ENCODE measurements at regions not wholly inside any gene's neighbourhood (a gene's known extent, or its start where the extent isn't known, plus 50 kb on each side); places are given as distances from the start of the nearest gene placed in this dataset.

DNA sequence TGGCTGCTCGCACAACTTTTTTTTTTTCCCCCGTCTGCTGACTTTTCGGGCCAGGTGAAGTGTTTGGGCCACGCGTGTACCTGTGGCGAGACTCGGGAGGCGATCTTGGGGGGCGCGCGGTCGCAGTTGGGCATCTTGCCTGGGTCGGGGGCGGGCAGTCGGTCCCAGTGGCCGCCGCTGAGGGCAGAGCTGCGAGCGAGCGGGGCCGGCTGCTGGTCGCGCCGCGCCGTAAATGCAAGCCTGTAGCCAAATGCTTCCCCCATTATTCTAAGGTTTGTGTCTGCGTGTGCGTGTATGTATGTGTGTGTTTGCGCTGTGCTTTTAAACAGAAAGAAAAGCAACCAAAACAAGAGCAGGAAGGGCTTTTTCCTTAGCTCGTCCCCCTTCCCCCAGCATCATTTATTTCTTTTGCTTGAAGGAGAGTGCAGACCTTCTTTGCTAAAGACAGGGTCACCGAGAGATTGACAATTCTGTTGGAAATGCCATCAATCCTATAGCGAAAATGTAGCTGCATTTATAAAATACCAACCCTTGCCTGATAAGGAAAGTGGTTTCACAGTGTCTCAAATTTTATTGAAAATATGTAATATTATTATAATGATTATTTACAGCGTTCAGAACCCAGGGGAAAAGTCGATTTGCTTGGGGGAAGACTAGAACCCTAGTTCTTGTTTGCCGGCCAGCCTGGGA, 143.2 kb upstream of the ZNF536 start:
- H3K4me3 ChIP-seq = peak overlapping the region; percentile 40 to 69 (median 50)
- peaks cover 0 to 53% (median 13%) of the 10 kb centered on the region in 4 donors for H3K4me1 ChIP-seq
- no peak for TF ChIP-seq EP300 (IDR thresholded peaks at IDR 0.05)
- no peak for TF ChIP-seq POLR2A (IDR thresholded peaks at IDR 0.05)
- TF ChIP-seq CTCF (IDR thresholded peaks at IDR 0.05) = no peak
- H3K27me3 ChIP-seq = peaks cover 0 to 48% of the 10 kb centered on the region in 2 donors
- peak overlapping the region; percentile 67 to 95 (median 85) for H3K27ac ChIP-seq
- 5 to 6% methylated on average over 13 to 25 of the region's 35 CpGs for WGBS, 2 donors
- no peak for DNase-seq (ENCODE audit: low spot score in 2 of 2)
- H3K9me3 ChIP-seq = no peaks in the 10 kb centered on the region
- H3K36me3 ChIP-seq = no peaks in the 10 kb centered on the region

- Histone ChIP-seq H3K36me3 (no peaks in the 10 kb centered on the region), H3K4me3 (peak overlapping the region; percentile 40 to 69 (median 50)), H3K27me3 (peaks cover 0 to 41% of the 10 kb centered on the region in 2 donors), H3K9me3 (no peaks in the 10 kb centered on the region), H3K27ac (peak overlapping the region; percentile 67 to 95 (median 78)), H3K4me1 (peaks cover 0 to 47% (median 13%) of the 10 kb centered on the region in 4 donors)
- whole genome bisulfite sequencing, 2 donors = 29 to 39% methylated on average over 14 of the region's 14 CpGs
- DNase-seq (ENCODE audit: low spot score in 2 of 2) = no peak
- TF ChIP-seq CTCF (IDR thresholded peaks at IDR 0.05) (no peak), EP300 (IDR thresholded peaks at IDR 0.05) (no peak), POLR2A (IDR thresholded peaks at IDR 0.05) (no peak)
Measured at GRCh38 chr19:30229525-30230174, 142.5 kb upstream of the ZNF536 start.

GRCh38 chr19:30231408-30232318, 140.5 kb upstream of the ZNF536 start:
- Histone ChIP-seq H3K4me1 (peaks cover 0 to 39% (median 7%) of the 10 kb centered on the region in 4 donors), H3K36me3 (no peaks in the 10 kb centered on the region), H3K9me3 (no peaks in the 10 kb centered on the region), H3K27ac (peak overlapping the region in 2 of 4 donors; percentile 46 to 95), H3K4me3 (no peak overlapping the region), H3K27me3 (peaks cover 0 to 32% of the 10 kb centered on the region in 2 donors)
- TF ChIP-seq POLR2A (IDR thresholded peaks at IDR 0.05) (no peak), EP300 (IDR thresholded peaks at IDR 0.05) (no peak), CTCF (IDR thresholded peaks at IDR 0.05) (no peak)
- 57 to 69% methylated on average over 8 of the region's 8 CpGs for WGBS, 2 donors
- no peak for DNase-seq (ENCODE audit: low spot score in 2 of 2)

GRCh38 chr19:30233375-30233774, 138.8 kb upstream of the ZNF536 start:
- TF ChIP-seq CTCF (IDR thresholded peaks at IDR 0.05) (no peak), POLR2A (IDR thresholded peaks at IDR 0.05) (no peak), EP300 (IDR thresholded peaks at IDR 0.05) (no peak)
- Histone ChIP-seq H3K4me1 (peaks cover 0 to 25% (median 3%) of the 10 kb centered on the region in 4 donors), H3K9me3 (no peaks in the 10 kb centered on the region), H3K4me3 (no peak overlapping the region), H3K27ac (peak overlapping the region in 1 of 4 donors; percentile 34), H3K36me3 (no peaks in the 10 kb centered on the region), H3K27me3 (peaks cover 0 to 19% of the 10 kb centered on the region in 2 donors)
- no peak for DNase-seq (ENCODE audit: low spot score in 2 of 2)
- 72 to 81% methylated on average over 2 of the region's 2 CpGs for WGBS, 2 donors

All from tibial nerve (tissue), 4 donors.